NK-92 treated with Interleukin-12 subunit alpha and Interleukin-12 subunit beta, amount 100 ng/mL, for 24 hours (cell line): ENCODE measurements at regions not wholly inside any gene's neighbourhood (a gene's known extent, or its start where the extent isn't known, plus 50 kb on each side); places are given as distances from the start of the nearest gene placed in this dataset.
A peak's percentile ranks its signal among the peaks of the same experiment; 100 is the strongest.

Experiments
- DNase-seq: peaks from one replicate; lab custom pipeline; 2025; lab: John Stamatoyannopoulos, UW

DNA sequence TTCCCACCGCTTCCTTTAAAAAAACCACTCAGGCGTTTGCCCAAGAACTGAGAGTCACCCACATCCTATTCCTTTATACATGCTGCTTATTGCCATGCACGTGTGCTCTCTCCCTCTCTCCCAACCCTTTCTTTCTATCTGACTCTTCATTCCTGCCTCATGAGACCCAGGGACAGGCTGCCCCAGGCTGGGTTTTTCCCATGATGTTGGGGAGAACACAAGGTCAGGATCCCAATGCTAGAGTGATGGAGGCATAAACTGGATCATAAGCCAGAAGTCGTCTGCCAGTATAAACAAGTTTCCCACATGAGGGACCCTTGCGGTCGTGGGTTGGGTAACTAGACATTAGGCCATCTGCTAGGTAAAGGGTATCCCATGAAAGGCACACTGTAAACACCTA is 64.9 kb downstream of the CD2 start:
- no peak for DNase-seq

DNA sequence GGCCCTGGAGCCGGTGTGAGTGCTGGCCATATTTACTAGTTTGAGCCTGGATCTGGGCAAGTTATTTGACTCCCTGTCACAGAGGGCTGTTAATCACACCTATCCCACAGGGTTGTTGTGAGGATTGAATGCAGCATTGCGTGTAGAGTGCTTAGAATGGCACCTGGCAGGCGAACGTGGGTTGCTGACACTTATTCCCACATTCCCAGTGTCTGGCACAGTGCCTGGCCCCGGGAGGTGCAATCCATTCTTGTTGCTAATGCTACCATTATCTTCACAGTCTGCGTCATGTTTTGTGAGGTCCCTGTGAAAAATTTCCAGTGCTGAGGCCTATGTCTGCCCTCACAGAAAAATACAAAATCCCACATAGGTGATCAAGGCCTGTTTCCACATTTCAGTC is 66.1 kb downstream of the CD2 start:
- no peak for DNase-seq

DNA sequence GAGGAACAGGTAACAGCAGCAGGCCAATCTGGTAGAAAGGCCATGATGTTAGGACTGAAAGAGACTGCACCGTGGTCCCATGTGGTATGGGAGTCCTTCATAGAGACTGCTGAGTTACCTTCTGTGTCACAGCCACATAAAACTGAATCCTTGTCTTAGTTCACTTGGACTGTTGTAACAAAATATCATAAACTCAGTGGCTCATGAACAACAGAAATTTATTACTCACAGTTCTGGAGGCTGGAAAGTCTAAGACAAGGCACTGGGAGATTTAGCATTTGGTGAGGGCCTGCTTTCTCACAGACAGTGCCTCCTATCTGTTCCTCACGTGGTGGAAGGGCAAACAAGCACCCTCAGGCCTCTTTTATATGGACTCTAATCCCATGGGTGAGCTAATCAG is 67.5 kb downstream of the CD2 start:
- DNase-seq: no peak

DNA sequence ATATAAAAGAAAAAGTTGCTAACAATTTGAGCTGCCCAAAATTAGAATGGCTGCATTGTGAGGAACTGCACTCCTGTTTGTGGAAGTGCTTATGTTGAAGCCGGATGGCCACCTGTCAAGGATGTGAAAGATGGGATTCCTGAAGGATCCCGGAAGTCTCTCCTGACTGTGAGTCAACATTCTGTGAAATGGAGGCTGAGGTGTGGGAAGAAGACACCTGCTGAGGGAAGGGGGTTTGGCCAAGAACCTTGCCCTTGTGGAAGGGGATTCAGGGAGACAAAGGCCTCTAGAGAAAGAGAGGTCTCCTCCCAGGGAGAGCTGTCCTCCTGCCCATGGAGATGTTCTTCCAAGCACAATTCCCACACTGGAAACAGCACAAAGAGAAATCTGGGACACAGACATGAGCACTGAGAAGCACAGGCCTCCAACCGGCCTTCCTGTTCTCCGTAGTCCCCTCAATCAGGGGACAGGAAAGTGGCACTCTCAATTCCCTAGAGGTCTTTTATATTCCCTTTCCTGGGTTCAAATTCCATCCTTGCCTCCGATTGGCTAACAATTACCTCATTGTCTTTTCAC is 70.5 kb downstream of the CD2 start:
- DNase-seq: no peak

DNA sequence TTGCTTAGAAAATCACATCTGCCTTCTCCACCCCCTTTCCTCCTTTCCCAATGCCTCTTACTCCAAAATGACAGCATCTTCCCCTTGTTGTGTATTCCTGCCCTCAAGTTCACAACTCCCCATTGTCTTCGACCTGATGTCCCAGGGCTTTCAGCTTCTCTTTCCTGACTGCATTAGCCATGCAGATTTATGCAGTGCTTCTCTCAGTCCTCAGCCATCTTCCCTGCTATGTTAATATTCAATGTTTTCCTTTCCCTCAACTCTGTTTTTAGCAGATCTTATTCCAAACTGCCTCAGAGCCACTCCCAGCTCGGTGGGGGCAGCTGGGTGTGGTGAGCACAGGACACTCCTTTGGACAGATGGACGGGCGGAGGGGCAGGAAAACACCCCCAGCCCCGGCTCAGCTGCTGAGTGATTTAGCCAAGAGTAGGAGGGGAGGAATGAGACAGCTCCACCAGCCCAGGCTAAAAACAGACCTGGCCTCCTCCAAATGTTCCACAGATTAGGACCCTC is 71.0 kb downstream of the CD2 start:
- DNase-seq: no peak

DNA sequence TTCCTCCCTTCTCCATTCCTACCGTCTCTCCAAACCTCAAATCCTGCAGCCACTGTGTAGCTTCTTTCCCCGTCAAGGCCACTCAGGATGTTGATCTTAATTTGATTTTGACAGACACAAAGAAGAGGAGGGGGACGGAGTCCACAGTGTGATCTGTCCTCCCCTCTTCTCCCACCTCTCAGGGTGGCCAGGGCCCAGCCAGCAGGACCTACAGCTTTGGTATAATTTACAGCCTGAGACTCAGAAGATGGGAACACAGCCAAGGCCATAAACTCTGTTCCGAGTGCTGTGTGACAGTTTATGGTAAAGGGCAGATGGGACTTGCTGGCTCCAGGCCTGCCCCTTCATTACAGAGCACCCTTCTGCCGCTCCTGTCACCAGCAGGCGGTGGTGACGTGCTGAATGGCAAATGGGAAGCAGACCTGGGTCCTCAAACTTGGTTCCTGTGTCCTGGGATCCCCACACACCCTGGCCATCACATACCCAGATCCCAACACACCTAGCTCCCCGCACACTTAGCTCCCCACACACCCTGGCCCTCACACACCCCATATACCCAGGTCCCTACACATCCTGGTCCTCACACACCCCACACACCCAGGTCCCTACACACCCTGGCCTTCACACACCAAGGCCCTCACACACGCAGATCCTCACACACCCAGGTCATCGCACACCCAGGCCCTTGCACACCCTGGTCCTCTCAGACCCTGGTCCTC is 71.6 kb downstream of the CD2 start:
- DNase-seq: no peak

DNA sequence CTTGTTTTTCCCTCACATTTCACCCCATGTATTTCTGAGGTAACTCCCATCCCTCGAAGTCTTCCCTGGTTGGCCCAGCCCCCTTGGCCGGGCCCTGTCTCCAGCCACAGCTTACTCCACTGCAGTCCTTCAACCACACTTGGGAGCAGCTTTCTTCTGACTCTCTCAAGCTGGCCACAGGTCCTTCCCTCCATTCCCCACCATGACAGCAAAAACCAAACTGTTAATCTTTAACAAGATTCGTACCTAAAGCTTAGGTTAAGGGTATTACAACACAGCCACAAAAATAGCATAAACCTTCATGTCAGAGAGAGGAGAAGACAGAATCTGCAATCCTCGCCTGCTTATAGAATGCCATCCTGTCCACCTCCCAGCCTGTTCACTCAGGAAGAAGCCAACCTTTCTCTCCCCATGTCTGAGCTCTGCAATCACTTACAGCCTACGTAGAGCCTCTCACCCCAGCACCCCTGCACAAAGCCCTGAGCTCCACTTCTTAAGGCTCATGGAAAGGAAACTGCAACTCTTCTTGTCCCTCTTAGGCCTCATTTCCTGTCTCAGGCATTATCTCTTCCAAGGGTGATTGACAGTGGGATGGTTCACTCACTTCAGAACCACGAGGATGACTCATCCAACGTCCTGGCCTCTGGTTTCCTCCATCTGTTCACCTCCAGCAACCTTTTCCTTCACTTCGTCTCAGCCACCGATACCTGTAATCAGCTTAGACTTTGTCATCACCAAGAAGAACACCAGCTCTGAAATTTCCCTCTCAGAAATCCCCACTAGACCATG is 72.8 kb downstream of the CD2 start:
- peak; percentile 13 for DNase-seq

DNA sequence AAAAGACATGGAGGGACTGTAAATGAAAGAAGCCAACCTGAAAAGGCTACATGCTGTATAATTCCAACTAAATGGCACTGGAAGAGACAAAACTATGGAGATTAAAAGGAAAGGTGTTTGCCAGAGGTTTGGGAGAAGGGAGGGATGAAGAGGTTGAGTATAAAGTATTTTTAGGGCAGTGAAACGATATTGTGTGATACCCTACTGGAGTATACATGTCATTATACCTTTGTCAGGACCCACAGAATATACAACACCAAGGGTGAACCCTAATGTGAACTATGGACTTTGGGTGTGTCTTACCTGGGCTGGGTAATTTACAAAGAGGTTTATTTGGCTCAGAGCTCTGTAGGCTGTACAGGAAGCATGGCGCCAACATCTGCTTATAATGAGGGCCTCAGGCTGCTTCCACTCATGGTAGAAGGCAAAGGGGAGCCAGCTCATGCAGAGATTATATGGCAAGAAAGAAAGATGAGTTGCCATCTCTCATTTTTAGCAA is 73.4 kb downstream of the CD2 start:
- DNase-seq: no peak

DNA sequence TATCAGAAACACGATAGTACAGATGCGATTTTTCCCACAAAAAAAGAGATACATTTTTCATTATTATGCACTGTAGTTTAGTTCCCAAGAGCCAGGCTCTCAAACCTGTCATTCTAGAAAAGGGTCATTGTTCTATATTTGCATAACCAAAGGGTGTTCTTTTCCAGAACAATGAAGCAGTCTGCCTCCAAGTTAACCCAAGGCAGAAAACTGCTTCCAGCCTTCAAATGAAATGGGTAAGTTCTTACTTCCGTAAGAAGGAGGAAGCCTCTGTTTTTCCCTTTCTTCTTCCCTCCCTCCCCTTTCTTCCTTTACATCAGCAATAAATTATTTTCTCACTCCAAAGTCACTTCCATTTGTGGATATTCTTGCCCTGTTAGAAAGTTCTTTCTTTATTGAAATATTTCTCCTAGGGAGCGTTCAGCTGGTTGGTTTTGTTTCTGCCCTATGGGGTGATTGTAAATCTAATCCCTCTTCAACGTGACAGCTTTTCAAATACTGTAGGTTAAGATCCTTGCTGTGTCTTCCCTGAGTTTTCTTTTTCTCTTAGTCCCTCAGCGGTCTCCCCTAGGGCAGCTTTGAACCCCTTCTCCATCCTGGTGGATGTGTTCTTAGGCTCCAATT is 77.3 kb upstream of the PTGFRN start:
- no peak for DNase-seq

DNA sequence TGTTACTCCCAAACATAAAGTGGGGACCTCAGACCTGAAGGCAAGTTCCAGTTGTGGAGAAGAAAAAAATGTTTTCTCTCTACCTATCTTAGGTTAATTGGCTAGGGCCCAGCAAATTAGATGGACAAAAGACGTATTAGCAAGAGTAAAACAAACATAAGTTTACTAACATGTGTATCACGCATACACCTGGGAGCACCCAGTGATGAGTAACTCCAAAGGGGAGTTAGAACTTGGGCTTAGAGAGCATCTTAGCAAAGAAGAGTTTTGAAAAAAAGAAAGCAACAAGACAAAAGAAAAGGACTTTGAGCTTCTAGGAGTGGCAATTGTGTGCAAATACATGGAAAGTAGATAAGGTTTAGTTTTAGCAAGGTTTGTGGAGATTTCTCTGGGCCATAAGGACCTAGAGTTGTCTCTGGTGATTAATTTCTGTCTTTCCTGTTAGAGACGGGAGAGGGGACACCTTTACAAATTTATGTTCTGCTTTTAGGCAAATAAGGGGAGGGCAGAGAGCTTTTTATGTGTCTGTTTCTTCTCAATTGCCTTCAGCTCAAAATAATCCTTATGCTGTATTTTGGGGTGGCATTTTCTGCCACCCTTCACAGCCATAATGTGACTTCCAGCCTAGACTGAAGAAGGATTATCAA is 76.7 kb upstream of the PTGFRN start:
- no peak for DNase-seq

DNA sequence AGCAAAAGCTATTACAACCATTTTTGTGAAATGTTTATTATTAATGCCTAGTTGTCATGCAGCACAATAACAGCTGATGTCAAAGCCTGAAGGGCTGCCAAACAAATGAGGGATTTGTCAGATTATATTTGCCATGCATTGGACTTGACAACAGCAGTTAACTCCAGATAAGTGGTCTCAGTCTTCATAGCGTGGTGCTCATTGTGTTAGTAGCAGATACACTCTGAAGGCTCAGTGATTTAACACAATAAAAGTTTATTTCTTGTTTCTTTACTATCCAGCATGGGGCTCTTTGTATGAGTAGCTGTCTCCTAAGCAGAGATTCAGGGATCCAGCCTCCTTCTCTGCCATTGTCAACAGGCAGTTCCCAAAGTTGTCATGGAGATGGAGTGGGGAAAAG is 76.0 kb upstream of the PTGFRN start:
- no peak for DNase-seq

DNA sequence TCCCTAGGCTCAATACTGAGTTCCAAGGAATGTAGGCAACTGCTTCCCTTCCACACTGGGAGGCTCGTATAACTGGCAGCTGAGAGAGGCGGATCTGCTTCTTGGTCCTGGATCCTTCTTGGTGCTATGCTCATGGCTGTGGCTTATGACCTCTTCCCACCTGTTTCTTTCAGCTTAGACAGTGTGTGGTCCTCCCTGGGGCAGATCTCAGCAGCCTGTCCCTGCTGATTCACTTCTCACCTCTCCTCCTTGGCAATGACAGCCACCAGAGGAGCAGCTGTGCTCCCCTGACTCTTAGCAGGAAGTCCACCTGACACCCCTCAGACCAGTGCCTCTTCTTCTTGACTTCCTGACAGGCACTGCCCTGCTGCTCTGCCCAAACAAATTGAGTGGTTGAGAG is 75.1 kb upstream of the PTGFRN start:
- DNase-seq: peak; percentile 31

DNA sequence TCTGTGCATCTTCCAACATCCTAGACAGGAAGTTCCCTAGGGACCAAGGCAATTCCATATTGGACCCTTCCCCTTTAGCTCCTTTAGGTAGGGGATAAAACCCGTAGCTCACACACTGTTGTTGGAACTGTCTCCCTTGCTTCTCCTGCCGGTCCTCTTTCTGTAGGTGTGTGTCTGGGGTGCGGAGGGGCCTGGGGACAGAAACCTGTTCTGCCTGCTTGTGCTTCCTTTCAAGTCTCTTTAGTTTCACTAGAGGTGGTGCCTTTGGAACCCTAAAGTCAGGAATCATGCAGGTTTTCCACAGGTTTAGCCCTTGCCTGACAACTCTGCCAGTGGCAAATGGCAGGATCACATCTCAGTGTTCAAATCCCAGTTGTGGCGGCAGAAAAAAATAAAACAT is 74.6 kb upstream of the PTGFRN start:
- no peak for DNase-seq

DNA sequence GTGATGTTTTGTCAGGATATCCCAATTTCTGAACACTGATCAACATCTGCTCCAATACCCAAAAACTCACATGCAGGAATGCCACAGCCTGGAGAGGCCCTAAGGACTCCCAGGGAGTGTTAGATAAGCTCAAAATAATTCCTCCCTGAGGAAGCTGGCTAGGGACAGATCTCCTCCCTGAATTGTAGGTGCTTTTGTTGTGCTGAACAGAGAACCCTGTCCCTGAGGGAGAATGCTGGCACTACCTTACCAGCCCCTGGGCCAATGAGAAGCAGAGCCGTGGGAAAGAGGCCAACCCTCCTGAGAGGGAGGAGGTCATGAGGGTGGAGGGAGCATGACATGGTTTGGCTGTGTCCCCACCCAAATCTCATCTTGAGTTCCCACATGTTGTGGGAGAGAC is 73.6 kb upstream of the PTGFRN start:
- DNase-seq: no peak

DNA sequence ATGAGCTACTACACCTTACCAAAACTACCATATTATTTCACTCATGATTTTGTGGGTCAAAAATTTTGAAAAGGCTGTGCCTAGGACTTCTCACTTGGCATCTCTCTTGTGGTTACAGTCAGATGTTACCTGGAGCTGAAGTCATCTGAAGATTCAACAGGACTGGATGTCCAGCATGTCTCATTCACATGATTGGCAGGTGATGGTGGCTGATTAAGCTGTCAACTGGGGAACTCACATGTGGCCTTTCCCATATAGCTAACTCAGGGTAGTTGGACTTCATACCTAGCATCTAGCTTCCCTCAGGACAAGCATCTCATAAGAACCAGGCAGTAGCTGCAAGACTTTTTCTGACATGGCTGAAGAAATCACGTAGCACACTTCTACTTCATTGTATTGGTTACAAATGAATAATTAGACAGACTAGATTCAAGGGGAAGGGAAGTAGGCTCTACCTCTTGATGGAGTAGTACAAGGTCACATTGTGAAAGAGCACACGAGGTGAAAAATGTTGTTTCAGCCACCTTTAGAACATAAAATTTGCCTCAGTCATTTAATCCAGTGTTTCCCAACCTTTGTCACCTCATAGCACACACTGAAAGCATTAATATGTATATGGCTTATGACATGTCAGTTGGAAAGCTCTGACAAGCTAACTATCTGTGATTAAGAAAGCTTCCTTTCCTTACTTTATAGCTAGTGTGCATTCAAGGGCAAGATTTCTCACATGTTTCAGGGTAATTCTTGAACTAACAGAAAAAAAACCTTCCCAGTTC is 68.0 kb upstream of the PTGFRN start:
- DNase-seq: no peak

DNA sequence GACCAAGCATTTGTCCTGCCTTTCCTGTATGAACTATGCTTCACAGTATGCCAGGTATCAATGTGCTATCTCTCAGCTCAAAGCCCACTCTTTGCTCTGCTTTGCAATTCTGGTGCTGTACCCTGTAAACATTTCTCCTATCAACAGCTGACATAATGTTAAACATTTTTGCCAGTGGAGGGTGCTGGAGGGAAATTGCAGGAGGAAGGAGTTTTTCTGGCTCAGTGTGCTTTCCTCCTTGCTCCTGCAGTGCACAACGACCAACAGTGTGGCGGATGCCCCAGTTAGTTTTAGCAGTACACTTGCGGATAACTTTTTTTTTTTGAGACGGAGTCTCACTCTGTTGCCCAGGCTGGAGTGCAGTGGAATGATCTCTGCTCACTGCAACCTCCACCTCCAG is 67.1 kb upstream of the PTGFRN start:
- no peak for DNase-seq

DNA sequence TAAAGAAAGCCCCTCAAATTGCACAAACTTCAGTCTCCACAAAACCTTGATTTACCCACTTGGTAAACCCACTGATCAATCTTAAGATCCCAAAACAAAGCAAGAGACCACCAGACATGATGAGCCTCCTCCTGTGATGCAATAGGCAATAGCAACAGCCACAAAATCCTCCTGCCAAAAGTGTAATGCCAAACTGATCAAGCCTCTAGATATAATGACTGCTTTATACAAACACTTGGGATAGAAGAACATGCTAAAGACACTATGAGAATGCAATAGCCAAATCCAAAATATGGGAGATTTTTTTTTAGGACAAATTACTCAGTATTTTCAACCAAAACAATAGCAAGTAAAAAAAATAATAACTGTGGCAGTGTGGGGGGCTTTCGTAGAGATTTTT is 64.9 kb upstream of the PTGFRN start:
- DNase-seq: no peak

DNA sequence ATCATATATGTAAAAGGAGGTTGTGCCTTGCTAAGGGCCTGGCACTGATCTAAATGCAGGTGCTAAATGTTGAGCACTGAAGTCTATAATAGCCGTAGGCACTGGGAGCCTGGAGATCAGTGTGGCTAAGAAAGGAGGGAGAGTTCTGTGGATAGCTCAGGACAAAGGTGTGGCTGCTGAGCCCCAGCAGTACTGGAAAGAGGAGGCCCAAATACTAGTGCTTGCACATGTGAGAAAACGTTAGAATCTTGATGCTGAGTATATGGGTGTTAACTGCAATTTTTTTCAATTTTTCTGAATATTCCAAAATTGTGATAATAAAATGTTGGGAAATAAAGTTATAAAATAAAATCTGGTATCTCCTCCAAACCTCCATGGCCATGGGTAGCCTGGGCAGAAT is 62.5 kb upstream of the PTGFRN start:
- no peak for DNase-seq

DNA sequence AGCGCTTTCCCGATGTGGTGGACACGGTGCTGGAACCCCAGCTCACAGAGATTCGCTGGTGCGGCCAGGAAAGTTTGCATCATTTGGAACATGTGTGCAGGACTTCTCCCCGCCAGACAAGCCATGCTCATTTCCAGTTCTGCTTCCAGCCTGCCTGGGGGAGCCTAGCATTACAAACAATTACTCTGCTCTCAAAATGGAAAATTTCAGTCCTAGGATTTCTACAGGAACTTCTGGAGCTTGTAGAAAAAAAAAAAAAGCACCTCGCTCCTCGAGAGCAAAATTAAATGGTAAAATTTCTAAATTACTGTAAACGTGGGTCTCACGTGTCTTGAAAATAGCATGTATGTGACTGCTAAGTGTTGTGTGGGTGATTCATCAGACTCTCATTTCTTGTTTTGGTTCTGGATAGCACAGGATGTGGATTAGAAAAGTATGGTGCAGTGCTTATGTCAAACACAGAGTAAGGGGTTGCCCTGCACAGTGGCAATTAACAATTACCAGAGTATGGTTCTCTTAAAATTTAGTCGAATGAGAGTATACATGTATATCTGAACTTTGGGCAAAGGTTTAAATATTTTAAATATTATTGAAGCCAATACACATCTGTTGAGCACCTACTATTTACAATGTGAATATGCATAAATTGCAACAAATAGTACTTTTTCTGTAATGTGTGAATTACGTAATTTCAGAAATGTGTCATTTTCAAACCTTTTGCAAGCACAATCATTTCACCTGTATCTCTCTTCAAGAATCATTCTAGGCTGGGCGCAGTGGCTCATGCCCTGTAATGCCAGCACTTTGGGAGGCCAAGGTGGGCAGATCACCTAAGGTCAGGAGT is 61.8 kb upstream of the PTGFRN start:
- peak; percentile 21 for DNase-seq

DNA sequence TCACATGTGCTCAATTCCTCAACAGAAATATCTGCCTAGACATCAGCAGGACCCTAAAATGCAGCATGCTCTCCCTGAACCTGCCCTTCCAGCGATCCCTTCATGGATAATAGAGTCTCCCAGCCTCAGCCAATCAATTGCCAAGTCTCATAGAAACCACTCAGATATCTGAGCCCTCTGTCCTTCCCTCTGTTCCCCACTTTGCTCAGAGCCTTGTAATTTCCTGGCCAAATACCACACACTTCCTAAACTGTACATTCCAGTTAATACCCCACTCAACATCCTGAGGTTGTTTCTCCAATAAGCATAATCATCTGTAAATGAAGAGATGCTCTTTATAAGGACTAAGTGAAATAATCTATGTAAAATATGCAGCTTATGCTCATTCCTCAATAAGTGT is 59.3 kb upstream of the PTGFRN start:
- no peak for DNase-seq
